GDM1 (cell line): ENCODE measurements at regions not wholly inside any gene's neighbourhood (a gene's known extent, or its start where the extent isn't known, plus 50 kb on each side); places are given as distances from the start of the nearest gene placed in this dataset.
A peak's percentile ranks its signal among the peaks of the same experiment; 100 is the strongest.

Experiments used
- DNase-seq: peaks from one replicate; lab custom pipeline; 2025; lab: John Stamatoyannopoulos, UW

- DNase-seq, result no peak
These were observed 54.8 kb downstream of the RTP5 start for GRCh38 chr2:241924069-241924908.

GRCh38 chr2:241924909-241925250, 55.4 kb downstream of the RTP5 start:
- DNase-seq, result no peak

GRCh38 chr2:241925277-241925676, 55.7 kb downstream of the RTP5 start:
- no peak for DNase-seq

- no peak for DNase-seq
These were observed 56.4 kb downstream of the RTP5 start for GRCh38 chr2:241925821-241926441.

GRCh38 chr2:241926541-241927311, 57.2 kb downstream of the RTP5 start:
- no peak for DNase-seq

- no peak for DNase-seq
These were observed 60.3 kb downstream of the RTP5 start for GRCh38 chr2:241929551-241930490.

GRCh38 chr2:241931084-241931975, 61.8 kb downstream of the RTP5 start:
- DNase-seq, result no peak

- no peak for DNase-seq
These were observed 62.7 kb downstream of the RTP5 start for GRCh38 chr2:241931976-241932898.

GRCh38 chr2:241932899-241933178, 63.3 kb downstream of the RTP5 start:
- no peak for DNase-seq

GRCh38 chr2:241933179-241933911, 63.8 kb downstream of the RTP5 start:
- no peak for DNase-seq

- DNase-seq, result no peak
These were observed 65.8 kb downstream of the RTP5 start for GRCh38 chr2:241935314-241935713.

GRCh38 chr2:241935774-241936173, 66.2 kb downstream of the RTP5 start:
- no peak for DNase-seq

- DNase-seq, result no peak
These were observed 67.1 kb downstream of the RTP5 start for GRCh38 chr2:241936457-241937133.

- no peak for DNase-seq
These were observed 67.8 kb downstream of the RTP5 start for GRCh38 chr2:241937297-241937696.

GRCh38 chr2:241939541-241939940, 70.0 kb downstream of the RTP5 start:
- DNase-seq, result no peak

- no peak for DNase-seq
These were observed 70.8 kb downstream of the RTP5 start for GRCh38 chr2:241940329-241940728.

- peak; percentile 79 for DNase-seq
These were observed 72.3 kb downstream of the RTP5 start for GRCh38 chr2:241941691-241942301.
